OCI-LY3 (cell line): ENCODE measurements at regions not wholly inside any gene's neighbourhood (a gene's known extent, or its start where the extent isn't known, plus 50 kb on each side); places are given as distances from the start of the nearest gene placed in this dataset.

Experiments
- H2AFZ ChIP-seq: fragments of 200-600, 300-600 bp; shearing (Covaris generic); 2 replicates; pipeline ENCODE4 v1.6.0; 2014; ENCODE audit warnings: antibody characterized with exemption, low read depth, low read length
- H3K27ac ChIP-seq: fragments of 200-600, 300-600 bp; sonication (generic); 2 replicates; pipeline ENCODE4 v1.5.1; 2014; ENCODE audit warnings: mild to moderate bottlenecking, low read length, moderate library complexity, mixed read lengths
- H3K27me3 ChIP-seq: fragments of 200-600, 300-600 bp; sonication (generic); 2 replicates; pipeline ENCODE4 v1.6.1; 2014; ENCODE audit warnings: low read depth, low read length, mixed read lengths
- H3K36me3 ChIP-seq: fragments of 200-600, 300-600 bp; sonication (generic); replicated peaks from 2 replicates; pipeline ENCODE3; 2014; ENCODE audit warnings: low read depth, low read length, mixed read lengths
- H3K4me1 ChIP-seq: fragments of 300-600, 200-600 bp; sonication (generic); 2 replicates; pipeline ENCODE4 v1.6.1; 2014; ENCODE audit warnings: low read length, mixed read lengths
- H3K4me2 ChIP-seq: fragments of 200-600, 300-600 bp; sonication (generic); 2 replicates; pipeline ENCODE4 v1.6.1; 2014; ENCODE audit warnings: low read length, mixed read lengths
- H3K4me3 ChIP-seq: fragments of 300-600, 200-600 bp; sonication (generic); 2 replicates; pipeline ENCODE4 v1.5.1; 2014; ENCODE audit warnings: antibody characterized with exemption, mild to moderate bottlenecking, low read length, moderate library complexity
- H3K79me2 ChIP-seq: fragments of 300-600, 200-600 bp; shearing (Covaris generic); 2 replicates; pipeline ENCODE4 v1.6.1; 2014; ENCODE audit warnings: mild to moderate bottlenecking, low read length, mixed read lengths
- H3K9ac ChIP-seq: fragments of 300-600, 200-600 bp; shearing (Covaris generic); 2 replicates; pipeline ENCODE4 v1.6.0; 2014; ENCODE audit warnings: mild to moderate bottlenecking, low read length, moderate library complexity
- H3K9me3 ChIP-seq: fragments of 200-600, 300-600 bp; shearing (Covaris generic); 2 replicates; pipeline ENCODE4 v1.6.1; 2014; ENCODE audit warnings: low read length, mixed read lengths; ENCODE audit not compliant: insufficient read depth
- H4K20me1 ChIP-seq: fragments of 200-600, 300-600 bp; sonication (generic); 2 replicates; pipeline ENCODE4 v1.6.1; 2016; ENCODE audit warnings: low read length, mixed read lengths; ENCODE audit not compliant: insufficient read depth
- CTCF ChIP-seq: fragments of 200-600, 300-600 bp; sonication (generic); IDR thresholded peaks from 2 replicates; pipeline ENCODE4 v1.5.1; 2014; ENCODE audit warnings: antibody characterized with exemption, low read length, low read depth
- EZH2phosphoT487 ChIP-seq: fragments of 200-600 bp; shearing (Covaris generic); IDR thresholded peaks from 2 replicates; pipeline ENCODE4 v1.6.1; 2018; ENCODE audit warnings: antibody characterized with exemption, mixed run types, low read depth

- Histone ChIP-seq H3K27ac (no peak overlapping the region), H3K9me3 (no peaks in the 10 kb centered on the region), H3K27me3 (no peaks in the 10 kb centered on the region), H2AFZ (no peak overlapping the region), H3K79me2 (no peaks in the 10 kb centered on the region), H3K4me3 (no peak overlapping the region), H3K4me1 (peaks cover 23% of the 10 kb centered on the region), H4K20me1 (no peaks in the 10 kb centered on the region), H3K36me3 (no peaks in the 10 kb centered on the region), H3K9ac (no peak overlapping the region), H3K4me2 (no peak overlapping the region)
- TF ChIP-seq CTCF (no peak), EZH2phosphoT487 (no peak)
Measured at GRCh38 chr11:86136538-86136937, 67.7 kb upstream of the PICALM start.

GRCh38 chr11:86135319-86135714 lies 66.4 kb upstream of the PICALM start:
- Histone ChIP-seq H3K9ac (no peak overlapping the region), H2AFZ (no peak overlapping the region), H3K79me2 (no peaks in the 10 kb centered on the region), H3K4me3 (no peak overlapping the region), H3K4me1 (peaks cover 31% of the 10 kb centered on the region), H3K27me3 (no peaks in the 10 kb centered on the region), H3K4me2 (no peak overlapping the region), H3K27ac (no peak overlapping the region), H3K36me3 (no peaks in the 10 kb centered on the region), H4K20me1 (no peaks in the 10 kb centered on the region), H3K9me3 (no peaks in the 10 kb centered on the region)
- no peak for TF ChIP-seq EZH2phosphoT487
- TF ChIP-seq CTCF, result no peak

GRCh38 chr11:86134580-86135318 lies 65.9 kb upstream of the PICALM start:
- Histone ChIP-seq H3K27ac (no peak overlapping the region), H3K36me3 (no peaks in the 10 kb centered on the region), H2AFZ (no peak overlapping the region), H3K27me3 (no peaks in the 10 kb centered on the region), H3K9me3 (no peaks in the 10 kb centered on the region), H3K4me2 (no peak overlapping the region), H3K79me2 (no peaks in the 10 kb centered on the region), H3K9ac (no peak overlapping the region), H3K4me1 (peaks cover 34% of the 10 kb centered on the region), H3K4me3 (no peak overlapping the region), H4K20me1 (no peaks in the 10 kb centered on the region)
- no peak for TF ChIP-seq CTCF
- no peak for TF ChIP-seq EZH2phosphoT487

GRCh38 chr11:86132667-86133249 lies 63.9 kb upstream of the PICALM start:
- Histone ChIP-seq H2AFZ (no peak overlapping the region), H3K27me3 (no peaks in the 10 kb centered on the region), H3K4me3 (no peak overlapping the region), H3K4me2 (no peak overlapping the region), H4K20me1 (no peaks in the 10 kb centered on the region), H3K9ac (no peak overlapping the region), H3K36me3 (no peaks in the 10 kb centered on the region), H3K79me2 (no peaks in the 10 kb centered on the region), H3K27ac (no peak overlapping the region), H3K4me1 (peaks cover 32% of the 10 kb centered on the region), H3K9me3 (0 out of 2 replicates have a peak, but pooled peaks cover 5% of the 10 kb centered on the region)
- TF ChIP-seq CTCF (no peak), EZH2phosphoT487 (no peak)
